ENCODE measurements at regions not wholly inside any gene's neighbourhood (a gene's known extent, or its start where the extent isn't known, plus 50 kb on each side); places are given as distances from the start of the nearest gene placed in this dataset.

GRCh38 chr11:69926376-69927050 lies 107.3 kb upstream of the FGF3 start:
- Histone ChIP-seq H3K27me3 (ENCODE audit: control insufficient read depth, insufficient read depth, low read length) (peaks cover 3% of the 10 kb centered on the region), H3K4me3 (ENCODE audit: low read length) (no peak overlapping the region), H3K36me3 (ENCODE audit: control insufficient read depth, insufficient read depth, low read length) (no peaks in the 10 kb centered on the region), H3K27ac (ENCODE audit: low read length) (no peak overlapping the region), H3K4me1 (ENCODE audit: control insufficient read depth, insufficient read depth, low read length) (no peaks in the 10 kb centered on the region), H3K9me3 (ENCODE audit: control insufficient read depth, insufficient read depth, low read length) (peaks cover 3% of the 10 kb centered on the region)
- H3K27me3 Mint-ChIP-seq (ENCODE audit: low read depth in 2 of 2) = peaks cover 42% of the 10 kb centered on the region in 2 donors
- no peak for TF ChIP-seq CTCF (IDR thresholded peaks at IDR 0.05)
- H3K27ac Mint-ChIP-seq = no peak overlapping the region
- no peaks in the 10 kb centered on the region for H3K4me1 Mint-ChIP-seq
- WGBS (ENCODE audit: insufficient coverage) = 9% methylated on average over 15 of the region's 15 CpGs
- DNase-seq (no peak), ATAC-seq (no peak)
- no peak overlapping the region for H3K4me3 Mint-ChIP-seq
- no peaks in the 10 kb centered on the region for H3K9me3 Mint-ChIP-seq
- no peaks in the 10 kb centered on the region for H3K36me3 Mint-ChIP-seq
- intact Hi-C loops (cut with micrococcal nuclease) = no loop called here

GRCh38 chr11:69928121-69928520 lies 108.9 kb upstream of the FGF3 start:
- Histone ChIP-seq H3K27me3 (ENCODE audit: control insufficient read depth, insufficient read depth, low read length) (peaks cover 3% of the 10 kb centered on the region), H3K9me3 (ENCODE audit: control insufficient read depth, insufficient read depth, low read length) (peaks cover 3% of the 10 kb centered on the region), H3K27ac (ENCODE audit: low read length) (no peak overlapping the region), H3K4me1 (ENCODE audit: control insufficient read depth, insufficient read depth, low read length) (no peaks in the 10 kb centered on the region), H3K4me3 (ENCODE audit: low read length) (no peak overlapping the region), H3K36me3 (ENCODE audit: control insufficient read depth, insufficient read depth, low read length) (no peaks in the 10 kb centered on the region)
- Mint-ChIP-seq H3K4me1 (no peaks in the 10 kb centered on the region), H3K27me3 (ENCODE audit: low read depth in 2 of 2) (peaks cover 36 to 41% of the 10 kb centered on the region in 2 donors), H3K4me3 (no peak overlapping the region), H3K36me3 (no peaks in the 10 kb centered on the region), H3K9me3 (no peaks in the 10 kb centered on the region), H3K27ac (no peak overlapping the region)
- 66% methylated on average over 9 of the region's 9 CpGs for WGBS (ENCODE audit: insufficient coverage)
- ATAC-seq (no peak), DNase-seq (no peak)
- TF ChIP-seq CTCF (IDR thresholded peaks at IDR 0.05) = no peak
- intact Hi-C loops (cut with micrococcal nuclease) = no loop called here

- Mint-ChIP-seq H3K4me3 (no peak overlapping the region), H3K4me1 (no peaks in the 10 kb centered on the region), H3K27ac (no peak overlapping the region), H3K36me3 (no peaks in the 10 kb centered on the region), H3K27me3 (ENCODE audit: low read depth in 2 of 2) (peaks cover 28 to 39% of the 10 kb centered on the region in 2 donors), H3K9me3 (no peaks in the 10 kb centered on the region)
- ATAC-seq = no peak
- TF ChIP-seq CTCF (IDR thresholded peaks at IDR 0.05) = no peak
- WGBS (ENCODE audit: insufficient coverage) = 92% methylated on average over 3 of the region's 3 CpGs
- no peak overlapping the region for H3K4me3 ChIP-seq (ENCODE audit: low read length)
- H3K27ac ChIP-seq (ENCODE audit: low read length) = no peak overlapping the region
- no peaks in the 10 kb centered on the region for H3K4me1 ChIP-seq (ENCODE audit: control insufficient read depth, insufficient read depth, low read length)
- H3K27me3 ChIP-seq (ENCODE audit: control insufficient read depth, insufficient read depth, low read length) = peaks cover 3% of the 10 kb centered on the region
- peaks cover 3% of the 10 kb centered on the region for H3K9me3 ChIP-seq (ENCODE audit: control insufficient read depth, insufficient read depth, low read length)
- intact Hi-C loops (cut with micrococcal nuclease) = no loop called here
- no peaks in the 10 kb centered on the region for H3K36me3 ChIP-seq (ENCODE audit: control insufficient read depth, insufficient read depth, low read length)
- DNase-seq = no peak
These were observed 109.8 kb upstream of the FGF3 start for GRCh38 chr11:69928975-69929374.

All from natural killer cell (primary cell).